Loucy (cell line): ENCODE measurements at regions not wholly inside any gene's neighbourhood (a gene's known extent, or its start where the extent isn't known, plus 50 kb on each side); places are given as distances from the start of the nearest gene placed in this dataset.

Source experiments
- EZH2phosphoT487 ChIP-seq: fragments of 200-600 bp; IDR thresholded peaks from 2 replicates; pipeline ENCODE4 v1.6.1; 2018; ENCODE audit warnings: antibody characterized with exemption, mild to moderate bottlenecking, moderate library complexity, borderline replicate concordance
- TF ChIP-seq, protein P1 (sequence below): fragments of 200-600 bp; sonication (generic); conservative IDR thresholded peaks from 2 replicates; pipeline ENCODE4 v1.5.1; 2014; ENCODE audit warnings: mild to moderate bottlenecking, antibody characterized with exemption, low read length

GRCh38 chr13:87368639-87369038 is 302.5 kb upstream of the SLITRK5 start:
- no peak for TF ChIP-seq EZH2phosphoT487
- TF ChIP-seq, protein P1, sequence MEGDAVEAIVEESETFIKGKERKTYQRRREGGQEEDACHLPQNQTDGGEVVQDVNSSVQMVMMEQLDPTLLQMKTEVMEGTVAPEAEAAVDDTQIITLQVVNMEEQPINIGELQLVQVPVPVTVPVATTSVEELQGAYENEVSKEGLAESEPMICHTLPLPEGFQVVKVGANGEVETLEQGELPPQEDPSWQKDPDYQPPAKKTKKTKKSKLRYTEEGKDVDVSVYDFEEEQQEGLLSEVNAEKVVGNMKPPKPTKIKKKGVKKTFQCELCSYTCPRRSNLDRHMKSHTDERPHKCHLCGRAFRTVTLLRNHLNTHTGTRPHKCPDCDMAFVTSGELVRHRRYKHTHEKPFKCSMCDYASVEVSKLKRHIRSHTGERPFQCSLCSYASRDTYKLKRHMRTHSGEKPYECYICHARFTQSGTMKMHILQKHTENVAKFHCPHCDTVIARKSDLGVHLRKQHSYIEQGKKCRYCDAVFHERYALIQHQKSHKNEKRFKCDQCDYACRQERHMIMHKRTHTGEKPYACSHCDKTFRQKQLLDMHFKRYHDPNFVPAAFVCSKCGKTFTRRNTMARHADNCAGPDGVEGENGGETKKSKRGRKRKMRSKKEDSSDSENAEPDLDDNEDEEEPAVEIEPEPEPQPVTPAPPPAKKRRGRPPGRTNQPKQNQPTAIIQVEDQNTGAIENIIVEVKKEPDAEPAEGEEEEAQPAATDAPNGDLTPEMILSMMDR, result no peak
